ENCODE measurements at regions not wholly inside any gene's neighbourhood (a gene's known extent, or its start where the extent isn't known, plus 50 kb on each side); places are given as distances from the start of the nearest gene placed in this dataset.

DNA sequence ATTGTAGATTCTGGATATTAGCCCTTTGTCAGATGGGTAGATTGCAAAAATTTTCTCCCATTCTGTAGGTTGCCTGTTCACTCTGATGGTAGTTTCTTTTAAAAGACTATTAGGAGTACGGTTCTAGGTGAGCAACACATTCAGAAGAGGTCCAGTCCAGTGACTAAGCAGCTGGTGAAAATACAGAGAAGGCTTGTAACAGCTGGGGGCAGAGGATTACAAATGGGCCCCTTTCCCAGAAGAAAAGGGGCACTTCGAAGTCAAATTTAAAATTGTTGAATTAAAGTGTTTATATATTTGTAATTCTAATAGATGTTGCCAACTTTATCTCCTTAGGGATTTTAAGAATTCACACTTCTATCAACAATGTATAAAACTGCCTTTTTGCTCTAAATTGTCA, 720.5 kb downstream of the TLE4 start:
- no peak for DNase-seq (ENCODE audit: low spot score)
- no peak overlapping the region for H2AFZ ChIP-seq (ENCODE audit: low read length)
- in situ Hi-C loops (cut with HindIII; ENCODE audit: extremely low pct_ligation_motif_present, low pct_unique_long_range_greater_than_20kb) (no loop called here), intact Hi-C loops (cut with micrococcal nuclease; ENCODE audit: unreplicated experiment) (no loop called here)
- H3K9me3 ChIP-seq (ENCODE audit: low read length), result peaks cover 53% of the 10 kb centered on the region
- H3K9ac ChIP-seq (ENCODE audit: insufficient read depth, low read depth, low read length), result no peak overlapping the region
- no TSS peak for BruUV-seq (replicated peaks)
- H3K4me2 ChIP-seq (ENCODE audit: low read depth, low read length), result no peak overlapping the region
- H3K79me2 ChIP-seq (ENCODE audit: insufficient read depth, low read length), result no peaks in the 10 kb centered on the region
- no peaks in the 10 kb centered on the region for H3K36me3 ChIP-seq (replicated peaks in 1 of 2; ENCODE audit: control insufficient read depth in 1 of 2, insufficient read depth in 2 of 2, low read length in 2 of 2)
- no peaks in the 10 kb centered on the region for H3K4me1 ChIP-seq (ENCODE audit: insufficient read depth, low read length)
- ChIA-PET CTCF (ENCODE audit: low intra/inter-chr PET ratio, low total read pairs) (no interaction called here), POLR2A (no interaction called here)
- H4K20me1 ChIP-seq (ENCODE audit: insufficient read depth, low read length), result no peaks in the 10 kb centered on the region
- ATAC-seq, result no peak
- no peak overlapping the region for H3K4me3 ChIP-seq (replicated peaks in 1 of 3; ENCODE audit: insufficient read depth in 1 of 3, low read depth in 2 of 3, low read length in 3 of 3)
- no peak overlapping the region for H3K27ac ChIP-seq (ENCODE audit: extremely low read length, insufficient read depth, low read length)
- no peak for FAIRE-seq
- WGBS (ENCODE audit: low lambda C conversion rate), result 0% methylated on average over 2 of the region's 2 CpGs
- no peaks in the 10 kb centered on the region for H3K27me3 ChIP-seq (ENCODE audit: control insufficient read depth in 1 of 2, insufficient read depth in 2 of 2, low read length in 2 of 2)
- no peak for TF ChIP-seq ZSCAN9 (CRISPR knock-in tag; IDR thresholded peaks at IDR 0.05; ENCODE audit: borderline replicate concordance)
- TF ChIP-seq KMT2A (CRISPR knock-in tag; IDR thresholded peaks at IDR 0.05), result no peak
- TF ChIP-seq HES4 (CRISPR knock-in tag; IDR thresholded peaks at IDR 0.05; ENCODE audit: borderline replicate concordance), result no peak
- TF ChIP-seq, protein P1, sequence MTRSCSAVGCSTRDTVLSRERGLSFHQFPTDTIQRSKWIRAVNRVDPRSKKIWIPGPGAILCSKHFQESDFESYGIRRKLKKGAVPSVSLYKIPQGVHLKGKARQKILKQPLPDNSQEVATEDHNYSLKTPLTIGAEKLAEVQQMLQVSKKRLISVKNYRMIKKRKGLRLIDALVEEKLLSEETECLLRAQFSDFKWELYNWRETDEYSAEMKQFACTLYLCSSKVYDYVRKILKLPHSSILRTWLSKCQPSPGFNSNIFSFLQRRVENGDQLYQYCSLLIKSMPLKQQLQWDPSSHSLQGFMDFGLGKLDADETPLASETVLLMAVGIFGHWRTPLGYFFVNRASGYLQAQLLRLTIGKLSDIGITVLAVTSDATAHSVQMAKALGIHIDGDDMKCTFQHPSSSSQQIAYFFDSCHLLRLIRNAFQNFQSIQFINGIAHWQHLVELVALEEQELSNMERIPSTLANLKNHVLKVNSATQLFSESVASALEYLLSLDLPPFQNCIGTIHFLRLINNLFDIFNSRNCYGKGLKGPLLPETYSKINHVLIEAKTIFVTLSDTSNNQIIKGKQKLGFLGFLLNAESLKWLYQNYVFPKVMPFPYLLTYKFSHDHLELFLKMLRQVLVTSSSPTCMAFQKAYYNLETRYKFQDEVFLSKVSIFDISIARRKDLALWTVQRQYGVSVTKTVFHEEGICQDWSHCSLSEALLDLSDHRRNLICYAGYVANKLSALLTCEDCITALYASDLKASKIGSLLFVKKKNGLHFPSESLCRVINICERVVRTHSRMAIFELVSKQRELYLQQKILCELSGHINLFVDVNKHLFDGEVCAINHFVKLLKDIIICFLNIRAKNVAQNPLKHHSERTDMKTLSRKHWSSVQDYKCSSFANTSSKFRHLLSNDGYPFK (CRISPR knock-in tag; IDR thresholded peaks at IDR 0.05; ENCODE audit: borderline replicate concordance), result no peak
- no peak for TF ChIP-seq NFYC (CRISPR knock-in tag; IDR thresholded peaks at IDR 0.05)
- TF ChIP-seq ZSCAN25 (CRISPR knock-in tag; IDR thresholded peaks at IDR 0.05), result no peak
- no peak for TF ChIP-seq CREM (IDR thresholded peaks at IDR 0.05)
- TF ChIP-seq CREM (CRISPR knock-in tag; IDR thresholded peaks at IDR 0.05), result no peak
- TF ChIP-seq FOXA3 (CRISPR knock-in tag; IDR thresholded peaks at IDR 0.05), result no peak
- TF ChIP-seq MEIS2 (CRISPR knock-in tag; IDR thresholded peaks at IDR 0.05), result no peak
- no peak for TF ChIP-seq NFIC (IDR thresholded peaks at IDR 0.05; ENCODE audit: low read length)
- TF ChIP-seq ARID2 (CRISPR knock-in tag; IDR thresholded peaks at IDR 0.05; ENCODE audit: borderline replicate concordance), result no peak
- no peak for TF ChIP-seq TGIF2 (CRISPR knock-in tag; IDR thresholded peaks at IDR 0.05)
- no peak for TF ChIP-seq SCMH1 (CRISPR knock-in tag; IDR thresholded peaks at IDR 0.05; ENCODE audit: borderline replicate concordance)
- no peak for TF ChIP-seq JDP2 (CRISPR knock-in tag; IDR thresholded peaks at IDR 0.05; ENCODE audit: borderline replicate concordance)
- TF ChIP-seq, protein P2, sequence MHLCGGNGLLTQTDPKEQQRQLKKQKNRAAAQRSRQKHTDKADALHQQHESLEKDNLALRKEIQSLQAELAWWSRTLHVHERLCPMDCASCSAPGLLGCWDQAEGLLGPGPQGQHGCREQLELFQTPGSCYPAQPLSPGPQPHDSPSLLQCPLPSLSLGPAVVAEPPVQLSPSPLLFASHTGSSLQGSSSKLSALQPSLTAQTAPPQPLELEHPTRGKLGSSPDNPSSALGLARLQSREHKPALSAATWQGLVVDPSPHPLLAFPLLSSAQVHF (CRISPR knock-in tag; IDR thresholded peaks at IDR 0.05), result no peak
- TF ChIP-seq ZFP36L1 (CRISPR knock-in tag; IDR thresholded peaks at IDR 0.05), result no peak
- TF ChIP-seq ZNF878 (CRISPR knock-in tag; IDR thresholded peaks at IDR 0.05), result no peak
- no peak for TF ChIP-seq ZNF441 (CRISPR knock-in tag; IDR thresholded peaks at IDR 0.05; ENCODE audit: borderline replicate concordance)
- no peak for TF ChIP-seq NKX3-1 (CRISPR knock-in tag; IDR thresholded peaks at IDR 0.05)
